GM08714 (cell line): ENCODE measurements at regions not wholly inside any gene's neighbourhood (a gene's known extent, or its start where the extent isn't known, plus 50 kb on each side); places are given as distances from the start of the nearest gene placed in this dataset.

Experiments
- H3K4me3 ChIP-seq: fragments of 200-500 bp; sonication (Bioruptor generic); 2 replicates; pipeline ENCODE4 v1.5.1; 2014; ENCODE audit warnings: mild to moderate bottlenecking, low read length, inconsistent platforms
- ZNF274 ChIP-seq: IDR thresholded peaks from 2 replicates; pipeline ENCODE4 v1.6.1; 2012; ENCODE audit warnings: mild to moderate bottlenecking, low read depth, low read length

DNA sequence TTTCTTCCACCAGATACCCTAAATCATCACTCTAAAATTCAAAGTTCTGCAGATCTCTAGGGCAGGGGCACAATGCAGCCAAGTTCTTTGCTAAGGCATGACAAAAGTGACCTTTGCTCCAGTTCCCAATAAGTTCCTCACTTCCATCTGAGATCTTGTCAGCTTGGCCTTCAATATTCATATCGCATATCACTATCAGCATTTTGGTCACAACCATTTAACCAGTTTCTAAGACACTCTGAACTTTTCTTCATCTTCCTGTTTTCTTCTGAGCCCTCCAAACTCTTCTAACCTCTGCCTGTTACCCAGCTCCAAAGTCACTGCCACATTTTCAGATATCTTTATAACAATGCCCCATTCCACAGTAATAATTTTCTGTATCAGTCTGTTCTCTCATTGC is 452.6 kb upstream of the TRIB2 start:
- no peak for TF ChIP-seq ZNF274
- H3K4me3 ChIP-seq: no peak overlapping the region

DNA sequence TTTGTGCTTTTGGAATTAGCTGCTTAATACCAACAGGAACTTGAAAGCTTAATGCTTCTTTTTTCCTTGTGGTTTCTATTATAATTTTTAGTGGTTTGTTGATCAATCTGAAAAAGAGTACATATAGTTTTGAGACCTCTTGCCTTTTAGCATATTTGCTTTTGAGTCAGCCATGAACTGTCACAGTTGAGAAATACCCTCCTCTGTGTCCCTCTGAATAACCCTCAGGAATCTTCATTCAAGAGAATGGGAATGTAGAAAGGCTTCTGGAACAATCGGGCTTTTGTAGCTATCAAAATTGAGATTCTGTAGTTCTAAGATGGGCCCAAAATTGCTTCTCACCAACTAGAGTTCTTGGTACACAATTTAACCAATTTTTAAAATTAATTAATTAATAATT is 451.1 kb upstream of the TRIB2 start:
- H3K4me3 ChIP-seq: no peak overlapping the region
- TF ChIP-seq ZNF274: no peak

DNA sequence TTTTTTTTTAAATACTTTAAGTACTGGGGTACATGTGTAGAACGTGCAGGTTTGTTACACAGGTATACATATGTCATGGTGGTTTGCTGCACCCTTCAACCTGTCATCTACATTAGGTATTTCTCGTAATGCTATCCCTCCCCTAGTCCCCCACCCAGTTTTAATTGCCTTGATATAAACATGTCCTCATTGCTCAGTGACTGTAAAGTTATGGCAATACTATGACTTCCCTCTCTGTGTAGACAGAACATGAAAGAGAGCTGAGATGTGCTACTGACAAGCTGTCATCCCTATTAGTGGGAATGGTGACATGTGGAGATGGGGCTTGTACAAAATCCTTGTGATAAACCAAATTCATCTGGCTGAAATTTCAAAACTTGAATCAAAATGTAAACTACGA is 449.7 kb upstream of the TRIB2 start:
- no peak for TF ChIP-seq ZNF274
- no peak overlapping the region for H3K4me3 ChIP-seq

DNA sequence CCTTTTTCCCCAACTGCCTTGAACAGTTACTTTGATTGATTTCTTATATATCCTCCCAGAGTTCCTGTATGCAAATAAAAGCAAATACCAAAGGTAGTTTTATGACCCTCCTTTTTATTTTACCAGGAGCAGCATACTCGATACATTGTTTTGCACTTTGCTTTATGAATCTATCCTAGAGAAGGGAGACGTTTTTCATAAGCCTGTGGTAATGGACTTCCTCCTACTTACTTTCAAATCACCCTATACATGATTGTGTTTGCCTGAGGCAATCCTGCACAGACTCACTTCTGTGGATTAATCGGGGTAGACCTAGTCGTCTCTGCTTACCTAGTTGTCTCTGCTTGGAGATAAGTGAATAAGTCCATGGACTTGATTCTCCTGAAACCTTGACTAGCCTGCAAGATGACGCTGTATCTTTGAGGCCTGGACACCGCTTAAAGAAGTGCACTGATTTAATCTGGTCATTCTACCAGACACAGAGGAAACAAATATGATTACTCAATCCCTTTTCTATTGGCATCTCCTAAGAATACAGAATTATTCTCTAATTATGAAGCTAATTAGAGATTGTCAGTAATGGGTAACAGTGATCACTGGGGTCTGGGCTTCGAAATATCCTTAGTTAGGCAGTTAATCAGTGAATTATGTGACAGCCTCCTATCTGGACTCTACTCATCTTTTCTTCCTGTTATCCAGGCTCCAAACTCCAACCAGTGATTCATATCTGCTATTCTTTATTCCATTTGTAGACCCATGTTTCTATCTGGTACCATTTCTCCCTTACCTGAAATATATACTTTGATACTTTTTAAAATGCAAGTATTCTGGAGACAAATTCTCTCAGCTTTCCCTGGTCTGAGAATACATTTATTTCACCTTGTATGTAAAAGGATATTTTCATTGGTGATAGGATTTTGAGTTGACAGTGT is 447.4 kb upstream of the TRIB2 start:
- no peak overlapping the region for H3K4me3 ChIP-seq
- no peak for TF ChIP-seq ZNF274

DNA sequence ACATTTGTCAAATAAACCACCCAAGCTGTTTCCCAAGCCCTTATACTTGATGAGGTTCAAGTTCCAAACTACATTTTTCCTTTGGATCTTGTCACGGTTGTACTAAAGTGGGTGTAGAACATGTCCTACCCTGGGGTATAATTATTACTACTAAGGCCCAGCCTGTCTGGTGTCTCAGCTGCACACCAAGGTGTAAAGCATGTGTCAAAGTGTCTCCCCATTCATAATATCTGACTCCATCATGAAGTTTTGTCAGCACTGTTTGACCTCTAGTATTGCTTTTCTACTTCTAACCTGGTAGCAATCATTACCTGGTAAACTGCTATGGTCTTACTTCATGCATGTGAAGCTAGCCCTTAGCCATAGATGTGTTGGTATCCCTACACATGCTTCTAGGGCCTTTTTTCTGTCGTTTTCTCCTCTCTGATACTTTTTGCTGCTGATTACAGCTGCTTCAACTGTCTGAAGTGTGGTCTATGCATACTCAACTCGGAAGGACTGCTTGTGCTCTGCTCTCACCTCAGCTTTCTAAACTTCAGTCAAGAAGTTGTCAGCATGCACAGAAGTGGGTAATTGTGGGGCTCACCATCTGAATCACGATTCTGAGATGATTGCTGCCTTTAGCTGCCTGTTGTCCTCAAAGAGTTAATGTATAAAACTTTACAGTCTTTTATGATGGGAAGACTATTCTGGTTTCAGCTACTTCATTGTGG is 445.7 kb upstream of the TRIB2 start:
- no peak overlapping the region for H3K4me3 ChIP-seq
- TF ChIP-seq ZNF274: no peak

DNA sequence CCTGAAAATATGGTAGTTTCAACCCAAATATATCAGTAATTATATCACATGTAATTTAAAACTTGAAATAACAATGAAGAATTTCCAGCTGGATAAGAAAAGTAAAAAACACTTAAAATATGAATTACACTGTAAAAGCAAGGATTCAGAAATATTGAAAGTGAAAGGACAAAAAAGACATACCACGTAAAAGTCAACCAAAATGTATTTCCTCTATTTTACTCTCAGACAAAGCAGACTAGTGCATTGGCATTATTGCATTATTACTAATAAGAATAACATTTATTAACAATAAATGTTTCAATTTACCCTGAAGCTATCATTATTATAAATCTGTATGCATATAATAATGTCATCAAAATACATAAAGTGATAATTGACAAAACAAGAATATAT is 445.1 kb upstream of the TRIB2 start:
- TF ChIP-seq ZNF274: no peak
- no peak overlapping the region for H3K4me3 ChIP-seq

DNA sequence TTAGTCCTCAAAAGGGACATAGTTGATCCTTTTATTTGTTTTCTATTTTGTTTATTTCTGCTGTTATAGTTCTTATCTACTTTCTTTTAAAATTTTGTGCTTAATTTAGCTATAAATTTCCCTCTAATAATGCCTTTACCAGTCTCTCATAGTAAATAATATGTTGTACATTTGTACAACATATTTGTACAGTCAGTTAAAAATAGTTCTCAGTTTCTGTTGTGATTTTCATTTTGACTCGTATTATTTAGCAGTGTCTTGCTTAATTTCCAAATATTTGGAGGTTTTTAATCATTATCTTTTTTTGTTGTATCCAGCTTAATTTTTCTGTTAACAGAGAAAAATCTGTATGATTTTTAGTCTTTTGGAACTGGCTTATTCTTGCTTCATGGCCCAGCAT is 443.6 kb upstream of the TRIB2 start:
- no peak overlapping the region for H3K4me3 ChIP-seq
- no peak for TF ChIP-seq ZNF274

DNA sequence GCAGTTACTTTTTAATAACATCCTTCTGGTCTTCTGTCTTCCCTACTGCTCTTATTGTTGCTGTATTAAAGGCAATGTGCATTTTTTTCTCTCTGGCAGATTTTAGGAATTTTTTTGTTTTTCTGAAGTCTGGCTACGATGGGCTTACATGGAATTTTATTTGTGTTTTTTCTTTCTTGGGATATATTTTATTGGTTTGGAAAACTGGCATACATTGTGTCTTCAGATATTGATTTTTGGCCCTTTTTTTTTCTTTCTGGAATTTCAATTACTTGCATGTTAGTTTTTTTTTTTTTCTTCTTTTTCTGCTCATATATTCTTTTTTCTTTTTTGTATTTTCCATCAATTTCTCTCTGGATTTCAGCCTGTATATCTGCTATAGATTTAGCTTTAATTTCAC is 442.1 kb upstream of the TRIB2 start:
- H3K4me3 ChIP-seq: no peak overlapping the region
- TF ChIP-seq ZNF274: no peak

DNA sequence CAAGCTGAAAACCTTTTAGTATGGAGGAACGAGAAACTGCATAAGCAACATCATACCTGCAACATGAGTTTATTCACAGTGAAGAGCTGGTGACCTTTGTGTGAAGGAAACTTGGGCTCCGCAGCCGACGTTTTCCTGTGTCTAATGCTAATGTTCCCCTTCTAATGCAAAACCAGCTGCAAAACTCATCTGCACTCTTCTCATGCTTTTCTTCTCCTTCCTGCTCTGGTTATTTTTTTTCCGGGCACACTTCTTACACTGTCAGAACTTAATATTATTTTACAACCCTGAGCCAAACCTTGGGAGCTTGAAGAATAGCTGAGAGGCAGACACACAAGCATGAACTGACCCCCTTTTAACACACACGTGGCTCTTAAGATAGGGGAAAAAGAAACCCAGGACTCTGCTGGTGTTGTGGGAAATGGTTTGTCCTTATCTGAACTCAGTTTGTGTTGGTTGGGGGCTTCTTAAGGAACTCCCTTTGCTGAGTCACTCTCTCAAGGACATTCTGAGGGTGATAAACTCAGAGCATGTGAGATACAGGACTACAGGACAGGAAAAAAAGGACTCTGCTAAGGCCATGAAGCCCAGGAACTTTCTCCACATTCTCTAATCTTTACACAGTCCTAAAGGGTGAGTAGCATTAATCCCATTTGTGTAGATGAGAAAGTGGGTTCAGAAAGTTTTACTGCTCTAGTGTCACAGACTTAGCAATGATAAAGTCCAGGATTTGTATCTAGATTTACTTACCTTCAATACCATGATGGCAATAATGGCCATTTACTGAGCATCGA is 439.3 kb upstream of the TRIB2 start:
- H3K4me3 ChIP-seq: no peak overlapping the region
- no peak for TF ChIP-seq ZNF274

DNA sequence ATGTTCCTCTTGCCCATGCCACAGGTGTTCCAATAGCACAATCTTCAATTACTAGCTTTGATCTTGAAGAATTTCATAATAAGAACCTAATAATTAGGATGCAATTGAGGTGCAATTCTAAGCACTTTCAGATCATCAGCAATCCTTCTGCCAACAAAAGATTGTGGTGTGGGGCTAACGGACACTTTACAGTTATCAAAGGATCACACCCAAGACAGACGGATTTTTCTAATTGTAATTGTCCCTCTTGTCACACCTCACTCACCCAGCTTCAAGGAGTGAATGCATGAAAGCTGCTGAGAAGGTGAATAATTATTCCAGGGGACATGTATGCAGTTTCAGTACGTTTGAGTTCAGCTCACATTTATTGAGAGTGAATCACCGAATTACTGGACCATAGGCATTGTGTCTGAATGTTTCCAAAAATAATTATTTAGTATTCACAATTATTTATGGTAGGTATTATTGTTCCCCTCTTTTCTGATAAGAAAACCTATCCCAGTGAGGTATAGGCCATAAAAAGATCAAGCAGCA is 438.5 kb upstream of the TRIB2 start:
- no peak overlapping the region for H3K4me3 ChIP-seq
- no peak for TF ChIP-seq ZNF274

DNA sequence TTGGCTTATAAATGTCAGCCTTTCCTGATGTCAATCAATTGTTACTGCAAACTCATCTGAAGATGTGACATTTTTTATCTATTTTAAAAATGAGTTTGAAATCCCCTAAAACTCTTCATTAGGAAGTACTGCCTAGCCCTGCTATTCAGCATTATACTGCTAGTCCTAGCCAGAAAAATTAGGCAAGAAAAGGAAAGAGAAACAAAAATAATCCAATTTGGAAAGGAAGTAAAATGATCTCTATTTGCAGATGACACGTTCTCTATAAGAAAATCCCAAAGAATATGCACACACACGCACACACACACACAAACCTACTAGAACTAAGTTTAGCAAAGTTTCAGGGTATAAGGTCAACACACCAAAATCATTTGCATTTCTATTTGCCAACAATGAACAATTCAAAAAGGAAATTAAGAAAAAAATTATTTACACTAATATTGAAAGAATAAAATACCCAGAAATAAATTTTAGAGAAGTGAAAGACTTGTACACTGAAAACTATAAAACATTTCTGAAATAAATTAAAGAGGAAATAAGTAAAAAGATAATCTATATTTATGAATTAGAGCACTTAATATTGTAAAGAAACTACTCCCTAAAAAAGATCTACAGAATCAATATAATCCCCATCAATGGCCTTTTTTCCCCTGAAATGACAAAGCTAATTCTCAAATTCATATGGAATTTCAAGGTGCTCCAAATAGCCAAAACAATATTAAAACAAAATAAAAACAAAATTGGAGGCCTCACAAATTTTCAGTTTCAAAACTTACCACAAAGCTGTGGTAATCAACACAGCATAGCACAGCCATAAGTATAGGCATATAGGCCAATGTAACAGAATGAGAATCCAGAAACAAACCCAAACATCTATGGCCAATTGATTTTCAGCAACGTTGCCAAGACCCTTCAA is 433.7 kb upstream of the TRIB2 start:
- TF ChIP-seq ZNF274: no peak
- no peak overlapping the region for H3K4me3 ChIP-seq

DNA sequence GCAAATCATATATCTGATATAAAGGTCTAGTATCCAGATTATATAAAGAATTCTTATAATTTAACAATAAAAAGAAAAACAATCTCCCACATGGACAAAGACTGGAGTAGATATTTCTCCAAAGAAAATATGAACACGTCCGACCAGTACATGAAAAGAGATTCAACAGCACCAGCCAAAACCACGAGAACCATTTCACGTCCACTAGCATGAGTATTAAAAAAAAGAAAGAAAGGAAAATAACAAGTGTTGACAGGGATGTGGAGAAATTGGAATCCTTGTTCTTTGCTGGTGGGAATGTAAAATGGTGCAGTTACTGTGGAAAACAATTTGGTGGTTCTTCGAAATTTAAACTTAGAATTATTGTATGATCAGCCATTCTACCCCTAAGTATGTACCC is 432.7 kb upstream of the TRIB2 start:
- no peak for TF ChIP-seq ZNF274
- H3K4me3 ChIP-seq: no peak overlapping the region

DNA sequence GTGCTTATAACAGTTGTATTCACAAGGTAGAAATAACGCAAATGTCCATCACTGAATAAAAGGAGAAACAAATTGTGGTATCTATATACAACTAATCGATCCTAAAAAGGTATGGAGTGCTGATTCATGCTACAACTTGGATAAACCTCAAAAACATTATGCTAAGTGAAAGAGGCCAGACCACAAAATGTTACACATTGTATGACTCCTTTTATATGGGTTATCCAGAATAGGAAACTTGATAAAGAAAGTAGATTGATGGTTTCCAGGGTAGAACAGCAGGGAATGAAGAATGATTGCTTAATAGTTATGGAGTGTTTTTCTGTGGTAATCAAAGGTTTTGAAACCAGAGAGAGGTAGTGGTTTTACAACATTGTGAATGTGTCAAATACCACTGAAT is 432.2 kb upstream of the TRIB2 start:
- no peak overlapping the region for H3K4me3 ChIP-seq

More for the DNA sequence above, 432.2 kb upstream of the TRIB2 start:
- no peak for TF ChIP-seq ZNF274
